Effector CD8-positive, alpha-beta T cell (primary cell): ENCODE measurements at regions not wholly inside any gene's neighbourhood (a gene's known extent, or its start where the extent isn't known, plus 50 kb on each side); places are given as distances from the start of the nearest gene placed in this dataset.
"Not testable (repeated sequence)": the region's sequence is repeated elsewhere in the genome, so short reads cannot be mapped to it uniquely, and the experiment has no call there.

Source experiments
- DNase-seq: peaks from one replicate; lab custom pipeline; 2025; lab: John Stamatoyannopoulos, UW

GRCh38 chr9:113665064-113665463 lies 201.5 kb downstream of the RGS3 start:
- no peak for DNase-seq

- DNase-seq: no peak
Measured at GRCh38 chr9:113665756-113666155, 202.2 kb downstream of the RGS3 start.

- DNase-seq: no peak
Measured at GRCh38 chr9:113668061-113668460, 204.5 kb downstream of the RGS3 start.

- no peak for DNase-seq
Measured at GRCh38 chr9:113669522-113670115, 206.1 kb downstream of the RGS3 start.

GRCh38 chr9:113673726-113674125 lies 202.4 kb upstream of the ZNF618 start:
- DNase-seq: no peak

- DNase-seq: no peak
Measured at GRCh38 chr9:113674436-113674835, 201.7 kb upstream of the ZNF618 start.

GRCh38 chr9:113675475-113675941 lies 200.6 kb upstream of the ZNF618 start:
- DNase-seq: no peak

GRCh38 chr9:113677057-113677456 lies 199.1 kb upstream of the ZNF618 start:
- DNase-seq: no peak

- DNase-seq: no peak
Measured at GRCh38 chr9:113677569-113677968, 198.5 kb upstream of the ZNF618 start.

GRCh38 chr9:113678119-113678858 lies 197.8 kb upstream of the ZNF618 start:
- DNase-seq: no peak

GRCh38 chr9:113678859-113679256 lies 197.3 kb upstream of the ZNF618 start:
- DNase-seq: no peak

GRCh38 chr9:113682297-113682771 lies 193.8 kb upstream of the ZNF618 start:
- no peak for DNase-seq

GRCh38 chr9:113685636-113686035 lies 190.5 kb upstream of the ZNF618 start:
- not testable (repeated sequence) for DNase-seq

- DNase-seq: no peak
Measured at GRCh38 chr9:113687107-113687679, 188.9 kb upstream of the ZNF618 start.

GRCh38 chr9:113687680-113688371 lies 188.3 kb upstream of the ZNF618 start:
- no peak for DNase-seq

GRCh38 chr9:113690055-113690740 lies 185.9 kb upstream of the ZNF618 start:
- DNase-seq: no peak

- DNase-seq: no peak
Measured at GRCh38 chr9:113692256-113692655, 183.9 kb upstream of the ZNF618 start.

- no peak for DNase-seq
Measured at GRCh38 chr9:113694912-113695311, 181.2 kb upstream of the ZNF618 start.

- no peak for DNase-seq
Measured at GRCh38 chr9:113695440-113695851, 180.7 kb upstream of the ZNF618 start.

GRCh38 chr9:113695901-113696300 lies 180.2 kb upstream of the ZNF618 start:
- DNase-seq: no peak

- no peak for DNase-seq
Measured at GRCh38 chr9:113701774-113702755, 174.0 kb upstream of the ZNF618 start.
